GM18861 (cell line): ENCODE measurements at regions not wholly inside any gene's neighbourhood (a gene's known extent, or its start where the extent isn't known, plus 50 kb on each side); places are given as distances from the start of the nearest gene placed in this dataset.

ENCODE experiments used
- ATAC-seq: cut with Tn5 transposase; IDR thresholded peaks from one replicate; pipeline ENCODE4 v1.9.1; 2021; ENCODE audit not compliant: unreplicated experiment

DNA sequence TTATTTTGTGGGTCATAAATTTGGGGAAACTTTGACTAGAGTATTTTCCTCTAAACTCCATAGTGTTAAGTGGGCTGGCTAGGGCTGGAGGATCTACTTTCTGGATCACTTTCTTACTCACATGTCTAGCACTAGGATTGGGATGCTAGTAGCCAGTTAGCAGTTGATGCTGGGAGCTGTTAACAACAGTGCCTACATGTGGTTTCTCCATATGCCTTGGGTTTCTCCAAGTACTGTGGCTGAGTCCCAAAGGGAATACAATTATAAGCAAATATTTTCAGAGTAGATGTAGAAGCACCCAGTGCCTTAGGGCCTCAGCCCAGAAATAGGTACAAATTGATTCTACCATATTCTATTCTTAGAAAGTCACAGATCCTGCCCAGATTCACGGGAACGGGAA lies 1614.9 kb downstream of the ARAP2 start:
- no peak for ATAC-seq

GRCh38 chr4:34633241-34633640 lies 1611.1 kb downstream of the ARAP2 start:
- ATAC-seq, result no peak

GRCh38 chr4:34636623-34637022 lies 1607.7 kb downstream of the ARAP2 start:
- no peak for ATAC-seq

GRCh38 chr4:34643476-34643875 lies 1600.8 kb downstream of the ARAP2 start:
- no peak for ATAC-seq

- ATAC-seq, result no peak
Measured at GRCh38 chr4:34644579-34645115, 1599.7 kb downstream of the ARAP2 start.

- no peak for ATAC-seq
Measured at GRCh38 chr4:34649716-34650115, 1594.6 kb downstream of the ARAP2 start.

- ATAC-seq, result no peak
Measured at GRCh38 chr4:34664051-34664450, 1580.3 kb downstream of the ARAP2 start.

GRCh38 chr4:34676400-34676799 lies 1567.9 kb downstream of the ARAP2 start:
- no peak for ATAC-seq

GRCh38 chr4:34678431-34678830 lies 1565.9 kb downstream of the ARAP2 start:
- no peak for ATAC-seq

- ATAC-seq, result no peak
Measured at GRCh38 chr4:34679228-34679627, 1565.1 kb downstream of the ARAP2 start.

GRCh38 chr4:34709564-34709963 lies 1534.8 kb downstream of the ARAP2 start:
- ATAC-seq, result no peak

GRCh38 chr4:34718576-34719245 lies 1525.6 kb downstream of the ARAP2 start:
- ATAC-seq, result no peak

GRCh38 chr4:34720571-34720970 lies 1523.7 kb downstream of the ARAP2 start:
- no peak for ATAC-seq

- no peak for ATAC-seq
Measured at GRCh38 chr4:34721835-34722234, 1522.5 kb downstream of the ARAP2 start.

DNA sequence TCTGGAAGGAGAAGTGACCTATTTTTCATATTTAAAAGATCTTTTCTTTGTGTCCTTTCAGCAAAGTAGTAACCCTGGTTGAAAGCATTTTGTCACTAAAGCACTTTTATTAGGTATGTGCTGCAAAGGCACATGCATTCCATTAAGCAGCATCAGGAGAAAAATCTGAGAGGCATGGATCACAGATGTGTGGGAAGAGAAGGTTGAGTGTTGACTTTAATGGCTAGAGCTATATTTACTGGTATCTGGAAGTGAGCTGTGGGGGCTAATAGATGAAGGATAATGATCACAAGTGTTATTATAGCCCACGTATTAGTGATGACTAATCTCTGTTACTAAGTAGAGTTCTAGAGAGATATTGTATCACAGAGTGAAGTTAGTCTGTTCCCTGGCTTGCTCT lies 1520.7 kb downstream of the ARAP2 start:
- no peak for ATAC-seq

DNA sequence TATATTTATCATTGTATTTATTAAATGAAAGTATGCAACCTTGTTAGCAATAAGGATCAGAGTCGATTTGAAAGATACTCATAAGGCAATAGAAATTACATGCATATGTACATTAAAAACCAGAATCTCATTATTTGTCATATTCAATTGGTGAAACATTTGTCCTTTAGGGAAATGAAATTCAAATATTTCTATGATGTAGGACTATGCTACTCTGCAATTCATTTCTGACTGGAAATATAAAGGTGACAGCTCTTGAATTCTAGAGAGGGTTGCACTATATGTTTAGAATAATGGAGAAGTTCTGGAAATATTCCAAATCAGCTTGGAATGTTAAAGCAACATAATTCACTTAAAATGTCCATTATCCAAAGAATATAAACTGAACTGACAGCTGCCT lies 1519.8 kb downstream of the ARAP2 start:
- no peak for ATAC-seq

GRCh38 chr4:34731070-34731469 lies 1513.2 kb downstream of the ARAP2 start:
- ATAC-seq, result no peak

GRCh38 chr4:34732176-34732950 lies 1512.0 kb downstream of the ARAP2 start:
- no peak for ATAC-seq

DNA sequence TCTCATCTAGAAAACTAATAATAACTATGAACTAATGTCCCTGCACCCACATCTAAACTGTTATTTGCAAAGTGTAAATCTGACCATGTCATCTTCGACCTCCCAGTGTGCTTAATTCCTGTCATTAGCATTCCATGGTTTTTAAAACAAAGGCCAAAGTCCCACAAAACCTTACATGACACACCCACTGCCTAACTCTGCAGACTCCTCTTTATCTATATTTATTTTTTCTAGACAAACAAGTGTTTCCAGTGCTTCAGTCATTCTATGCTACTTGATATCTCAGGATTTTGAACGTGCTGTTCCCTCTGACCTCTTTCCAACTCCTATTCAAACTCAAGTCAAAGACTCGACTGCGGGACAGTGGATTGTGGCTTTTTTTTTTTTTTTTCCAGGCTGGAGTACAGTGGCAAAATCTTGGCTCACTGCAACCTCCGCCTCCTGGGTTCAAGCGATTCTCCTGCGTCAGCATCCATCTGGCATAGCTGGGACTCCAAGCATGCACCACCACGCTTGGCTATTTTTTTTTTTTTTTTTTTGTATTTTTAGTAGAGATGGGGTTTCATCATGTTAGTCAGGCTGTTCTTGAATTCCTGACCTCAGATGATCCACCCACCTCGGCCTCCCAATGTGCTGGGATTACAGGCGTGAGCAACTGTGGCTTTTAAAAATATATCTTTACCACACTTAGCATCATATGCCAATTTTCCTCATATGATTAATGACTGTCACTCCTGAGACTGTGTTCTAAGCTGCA lies 1511.0 kb downstream of the ARAP2 start:
- ATAC-seq, result no peak

GRCh38 chr4:34766935-34767334 lies 1477.4 kb downstream of the ARAP2 start:
- no peak for ATAC-seq

- ATAC-seq, result no peak
Measured at GRCh38 chr4:34767407-34767806, 1476.9 kb downstream of the ARAP2 start.

DNA sequence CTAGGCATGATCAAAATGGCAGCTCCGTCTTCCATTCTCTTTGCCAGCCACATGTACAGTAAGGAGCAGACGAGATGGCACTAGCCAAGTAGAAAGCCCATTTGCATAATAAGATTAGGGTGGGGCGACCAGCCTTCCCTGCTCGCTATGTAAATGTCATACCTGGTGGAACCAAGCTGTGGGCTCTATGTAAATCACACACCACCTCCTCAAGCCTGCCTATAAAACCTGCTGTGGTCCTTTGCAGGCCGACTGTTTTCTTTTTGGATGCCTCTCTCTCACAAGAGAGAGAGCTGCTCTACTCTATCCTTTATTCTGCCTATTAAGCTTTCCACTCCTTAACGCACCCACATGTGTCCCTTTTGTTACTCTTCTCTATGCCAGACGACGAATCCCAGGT lies 1472.7 kb downstream of the ARAP2 start:
- ATAC-seq, result no peak
